ENCODE measurements at regions not wholly inside any gene's neighbourhood (a gene's known extent, or its start where the extent isn't known, plus 50 kb on each side); places are given as distances from the start of the nearest gene placed in this dataset. TPM values are rescaled to one million over a fixed set of nuclear protein-coding genes. Genes with fewer than 3 reads are reported as not detected.

DNA sequence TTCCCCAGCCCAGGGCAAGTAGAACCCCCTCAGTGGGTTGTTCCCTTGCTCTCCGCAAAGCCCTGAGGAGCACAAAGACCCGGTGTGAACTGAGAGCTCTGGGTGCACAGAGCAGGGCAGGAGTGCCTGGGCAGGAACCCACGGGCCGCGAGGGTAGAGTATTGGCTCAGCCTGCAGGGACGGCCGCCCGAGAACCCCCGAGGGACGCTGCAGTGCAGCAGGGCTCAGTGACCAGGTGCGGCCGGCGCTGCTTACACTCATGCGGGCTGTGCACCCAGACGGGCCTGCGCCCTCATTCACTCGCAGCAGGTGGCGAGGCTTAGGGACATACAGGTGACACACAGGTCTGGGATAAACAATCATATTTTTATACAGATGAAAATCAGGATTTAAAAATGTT is 51.9 kb upstream of the PDE10A start:
- H3K4me1 ChIP-seq (ENCODE audit: insufficient read depth) = no peaks in the 10 kb centered on the region

DNA sequence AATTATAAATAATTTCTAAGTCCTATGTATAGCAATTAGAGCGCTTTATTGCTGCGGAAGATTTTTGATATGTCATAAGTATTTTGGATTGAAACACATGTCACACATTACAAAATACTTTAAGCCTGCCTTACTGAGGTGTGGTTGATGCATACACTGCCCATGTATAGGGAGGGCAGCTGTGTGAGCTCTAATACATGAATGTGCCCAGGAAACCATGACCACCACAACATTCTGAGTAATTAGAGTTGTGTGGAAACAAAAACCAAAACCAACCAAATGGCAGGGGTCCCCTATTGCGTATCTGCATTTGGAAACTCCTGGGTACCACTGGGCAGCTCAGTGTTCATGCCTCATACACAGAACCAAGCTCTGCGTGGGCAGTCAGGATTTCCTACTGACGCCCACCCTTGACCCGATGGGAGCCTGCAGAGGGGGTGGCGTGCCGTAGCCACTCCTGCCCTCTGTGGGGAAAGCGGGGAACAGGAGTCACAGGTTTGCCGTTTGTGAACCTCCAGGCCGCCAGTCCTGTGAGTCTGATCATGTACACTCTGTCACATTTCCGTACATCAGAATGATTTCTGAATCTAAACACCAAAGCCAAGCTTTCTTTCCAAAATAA is 50.9 kb upstream of the PDE10A start:
- no peaks in the 10 kb centered on the region for H3K4me1 ChIP-seq (ENCODE audit: insufficient read depth)
- H4K20me1 ChIP-seq (ENCODE audit: insufficient read depth, poor library complexity, severe bottlenecking) = no peaks in the 10 kb centered on the region
- H3K9me2 ChIP-seq (replicated peaks; ENCODE audit: insufficient read depth) = no peaks in the 10 kb centered on the region
- H3K27ac ChIP-seq = no peak overlapping the region
- H2AFZ ChIP-seq = no peak overlapping the region
- no peaks in the 10 kb centered on the region for H3K36me3 ChIP-seq (replicated peaks; ENCODE audit: insufficient read depth, low read depth)
- H3K27me3 ChIP-seq = no peaks in the 10 kb centered on the region
- H3K4me2 ChIP-seq = no peak overlapping the region
- H3K79me2 ChIP-seq = no peaks in the 10 kb centered on the region
- TF ChIP-seq, protein P1, sequence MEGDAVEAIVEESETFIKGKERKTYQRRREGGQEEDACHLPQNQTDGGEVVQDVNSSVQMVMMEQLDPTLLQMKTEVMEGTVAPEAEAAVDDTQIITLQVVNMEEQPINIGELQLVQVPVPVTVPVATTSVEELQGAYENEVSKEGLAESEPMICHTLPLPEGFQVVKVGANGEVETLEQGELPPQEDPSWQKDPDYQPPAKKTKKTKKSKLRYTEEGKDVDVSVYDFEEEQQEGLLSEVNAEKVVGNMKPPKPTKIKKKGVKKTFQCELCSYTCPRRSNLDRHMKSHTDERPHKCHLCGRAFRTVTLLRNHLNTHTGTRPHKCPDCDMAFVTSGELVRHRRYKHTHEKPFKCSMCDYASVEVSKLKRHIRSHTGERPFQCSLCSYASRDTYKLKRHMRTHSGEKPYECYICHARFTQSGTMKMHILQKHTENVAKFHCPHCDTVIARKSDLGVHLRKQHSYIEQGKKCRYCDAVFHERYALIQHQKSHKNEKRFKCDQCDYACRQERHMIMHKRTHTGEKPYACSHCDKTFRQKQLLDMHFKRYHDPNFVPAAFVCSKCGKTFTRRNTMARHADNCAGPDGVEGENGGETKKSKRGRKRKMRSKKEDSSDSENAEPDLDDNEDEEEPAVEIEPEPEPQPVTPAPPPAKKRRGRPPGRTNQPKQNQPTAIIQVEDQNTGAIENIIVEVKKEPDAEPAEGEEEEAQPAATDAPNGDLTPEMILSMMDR (IDR thresholded peaks at IDR 0.05; ENCODE audit: poor library complexity) = no peak
- TF ChIP-seq EZH2phosphoT487 (IDR thresholded peaks at IDR 0.05; ENCODE audit: low read depth, severe bottlenecking, unreplicated experiment) (no peak), EZH2 (IDR thresholded peaks at IDR 0.05; ENCODE audit: borderline replicate concordance) (no peak)
- no peak overlapping the region for H3K4me3 ChIP-seq
- WGBS (ENCODE audit: low lambda C conversion rate, missing lambda C conversion rate) = 94% methylated on average over 12 of the region's 12 CpGs
- H3K9me3 ChIP-seq (ENCODE audit: low read depth) = no peaks in the 10 kb centered on the region
- no peak for DNase-seq (ENCODE audit: low spot score)

More for the DNA sequence above, 51.9 kb upstream of the PDE10A start:
- Histone ChIP-seq H2AFZ (no peak overlapping the region), H3K4me3 (no peak overlapping the region), H3K27me3 (no peaks in the 10 kb centered on the region), H3K36me3 (replicated peaks; ENCODE audit: insufficient read depth, low read depth) (no peaks in the 10 kb centered on the region), H3K9me3 (ENCODE audit: low read depth) (no peaks in the 10 kb centered on the region), H3K79me2 (no peaks in the 10 kb centered on the region), H4K20me1 (ENCODE audit: insufficient read depth, poor library complexity, severe bottlenecking) (no peaks in the 10 kb centered on the region), H3K27ac (no peak overlapping the region), H3K9me2 (replicated peaks; ENCODE audit: insufficient read depth) (no peaks in the 10 kb centered on the region), H3K4me2 (no peak overlapping the region)
- DNase-seq (ENCODE audit: low spot score) = no peak
- TF ChIP-seq EZH2phosphoT487 (IDR thresholded peaks at IDR 0.05; ENCODE audit: low read depth, severe bottlenecking, unreplicated experiment) (no peak), EZH2 (IDR thresholded peaks at IDR 0.05; ENCODE audit: borderline replicate concordance) (no peak)
- TF ChIP-seq, protein P1 (IDR thresholded peaks at IDR 0.05; ENCODE audit: poor library complexity) = no peak
- 94% methylated on average over 18 of the region's 18 CpGs for WGBS (ENCODE audit: low lambda C conversion rate, missing lambda C conversion rate)

Small RNA genes lying in the stretch of these regions (small RNA-seq; reads per million reads assigned to genes)
- not detected for gene RNU6-730P

Measured in hepatocyte (in vitro differentiated cells).